A673 (cell line): ENCODE measurements at regions not wholly inside any gene's neighbourhood (a gene's known extent, or its start where the extent isn't known, plus 50 kb on each side); places are given as distances from the start of the nearest gene placed in this dataset.

Experiments used
- BruUV-seq: library from RNA; stranded (reverse); fragments of 400-500 nt; replicated peaks from 2 replicates; lab custom pipeline; 2021; lab: Mats Ljungman, UMichigan
- CTCF ChIA-PET: fragments of 300-600 bp; sonication (Branson Sonifier 250); formaldehyde crosslinking; loops from one replicate; lab custom pipeline; 2022; ENCODE audit warnings: antibody characterized with exemption; lab: Charles Lee
- POLR2A ChIA-PET: fragments of 300-600 bp; sonication (Branson Sonifier 250); formaldehyde crosslinking; loops from one replicate; lab custom pipeline; 2022; ENCODE audit warnings: antibody characterized with exemption; ENCODE audit not compliant: low non-redundant PET; lab: Charles Lee
- DNase-seq: peaks from one replicate; pipeline ENCODE4 v3.0.0-alpha.2; 2015; ENCODE audit warnings: low spot score
- H3K27ac ChIP-seq: fragments of 200-600 bp; sonication (generic); 2 replicates; pipeline ENCODE4 v1.5.1; 2016; ENCODE audit warnings: mixed run types, low read depth, mild to moderate bottlenecking, mixed read lengths, antibody characterized with exemption, low read length; ENCODE audit not compliant: poor library complexity, severe bottlenecking
- H3K27me3 ChIP-seq: fragments of 200-600 bp; sonication (generic); replicated peaks from 2 replicates; pipeline ENCODE4 v1.6.1; 2017; ENCODE audit warnings: mixed run types, low read depth, mild to moderate bottlenecking, mixed read lengths, antibody characterized with exemption, low read length; ENCODE audit not compliant: insufficient read depth, poor library complexity
- H3K36me3 ChIP-seq: fragments of 200-600 bp; sonication (generic); 2 replicates; pipeline ENCODE4 v1.6.1; 2016; ENCODE audit warnings: mixed run types, mild to moderate bottlenecking, mixed read lengths, antibody characterized with exemption, low read length; ENCODE audit not compliant: insufficient read depth, poor library complexity, severe bottlenecking
- H3K4me1 ChIP-seq: fragments of 200-600 bp; sonication (generic); 2 replicates; pipeline ENCODE4 v1.6.1; 2017; ENCODE audit warnings: mixed run types, mild to moderate bottlenecking, mixed read lengths, antibody characterized with exemption, low read length; ENCODE audit not compliant: insufficient read depth, poor library complexity, severe bottlenecking
- H3K4me3 ChIP-seq: fragments of 200-600 bp; sonication (generic); 2 replicates; pipeline ENCODE4 v1.5.1; 2016; ENCODE audit warnings: low read depth, mixed run types, mild to moderate bottlenecking, mixed read lengths, low read length; ENCODE audit not compliant: poor library complexity, severe bottlenecking
- H3K9me3 ChIP-seq: fragments of 200-600 bp; sonication (generic); 2 replicates; pipeline ENCODE4 v1.6.1; 2016; ENCODE audit warnings: mixed run types, low read depth, mild to moderate bottlenecking, mixed read lengths, antibody characterized with exemption, low read length; ENCODE audit not compliant: poor library complexity, severe bottlenecking
- CTCF ChIP-seq: fragments of 300-800, 200-600 bp; sonication (generic); conservative IDR thresholded peaks from 2 replicates; pipeline ENCODE4 v1.5.1; 2017; ENCODE audit warnings: low read depth, mild to moderate bottlenecking, antibody characterized with exemption, low read length, moderate library complexity, mixed read lengths
- EZH2 ChIP-seq: fragments of 200-600 bp; sonication (generic); IDR thresholded peaks from 2 replicates; pipeline ENCODE4 v1.6.1; 2017; ENCODE audit warnings: borderline replicate concordance, low read depth, mild to moderate bottlenecking, mixed read lengths, antibody characterized with exemption, low read length; ENCODE audit not compliant: poor library complexity, severe bottlenecking
- intact Hi-C: fragments of 100-400 bp; cut with micrococcal nuclease; formaldehyde crosslinking; loops from one replicate; pipeline ENCODE4 v1.10.0; 2022; ENCODE audit not compliant: unreplicated experiment

GRCh38 chr17:62897706-62898105 is 68.3 kb upstream of the TANC2 start:
- no peaks in the 10 kb centered on the region for H3K27me3 ChIP-seq
- no peak for DNase-seq
- BruUV-seq: no TSS peak
- CTCF ChIA-PET: no interaction called here
- H3K9me3 ChIP-seq: no peaks in the 10 kb centered on the region
- intact Hi-C loops: no loop called here
- H3K4me3 ChIP-seq: no peak overlapping the region
- no peaks in the 10 kb centered on the region for H3K36me3 ChIP-seq
- no peaks in the 10 kb centered on the region for H3K4me1 ChIP-seq
- no peak overlapping the region for H3K27ac ChIP-seq
- POLR2A ChIA-PET: no interaction called here
- TF ChIP-seq EZH2 (no peak), CTCF (no peak)

GRCh38 chr17:62895320-62896301 is 70.4 kb upstream of the TANC2 start:
- no TSS peak for BruUV-seq
- intact Hi-C loops: no loop called here
- Histone ChIP-seq H3K27me3 (no peaks in the 10 kb centered on the region), H3K4me1 (no peaks in the 10 kb centered on the region), H3K36me3 (no peaks in the 10 kb centered on the region), H3K9me3 (no peaks in the 10 kb centered on the region), H3K4me3 (no peak overlapping the region), H3K27ac (no peak overlapping the region)
- ChIA-PET POLR2A (no interaction called here), CTCF (no interaction called here)
- no peak for TF ChIP-seq EZH2
- TF ChIP-seq CTCF: no peak
- no peak for DNase-seq

GRCh38 chr17:62892870-62893338 is 73.1 kb upstream of the TANC2 start:
- ChIA-PET CTCF (no interaction called here), POLR2A (no interaction called here)
- H3K4me1 ChIP-seq: no peaks in the 10 kb centered on the region
- intact Hi-C loops: no loop called here
- DNase-seq: no peak
- no peak overlapping the region for H3K27ac ChIP-seq
- BruUV-seq: no TSS peak
- TF ChIP-seq EZH2: no peak
- TF ChIP-seq CTCF: no peak
- no peak overlapping the region for H3K4me3 ChIP-seq
- no peaks in the 10 kb centered on the region for H3K27me3 ChIP-seq
- no peaks in the 10 kb centered on the region for H3K9me3 ChIP-seq
- no peaks in the 10 kb centered on the region for H3K36me3 ChIP-seq
